GM12872 (cell line): ENCODE measurements at regions not wholly inside any gene's neighbourhood (a gene's known extent, or its start where the extent isn't known, plus 50 kb on each side); places are given as distances from the start of the nearest gene placed in this dataset.

Source experiments
- CTCF ChIP-seq: IDR thresholded peaks from 3 replicates; pipeline ENCODE4 v1.5.1; 2011; ENCODE audit warnings: low read depth, mild to moderate bottlenecking, low read length, moderate library complexity; ENCODE audit not compliant: insufficient read depth

DNA sequence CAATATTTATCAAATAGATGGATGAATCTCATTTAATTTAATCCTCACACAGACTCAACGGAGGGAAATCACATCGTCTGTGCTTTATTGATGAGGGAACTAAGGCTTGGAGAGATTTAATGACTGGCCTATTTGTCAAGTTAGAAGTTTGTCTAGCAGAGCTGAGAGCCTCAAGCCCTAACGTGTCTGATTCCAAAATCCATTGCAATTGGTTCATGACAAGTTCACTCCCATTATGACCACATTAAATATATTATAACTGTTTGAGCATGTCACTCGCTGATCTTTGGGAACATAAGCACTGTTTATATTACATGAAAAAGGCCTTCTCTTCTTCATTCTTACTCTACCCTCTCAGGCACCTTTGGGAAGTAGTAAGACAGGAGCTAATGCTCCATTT is 89.4 kb upstream of the SIRPA start:
- TF ChIP-seq CTCF = no peak

DNA sequence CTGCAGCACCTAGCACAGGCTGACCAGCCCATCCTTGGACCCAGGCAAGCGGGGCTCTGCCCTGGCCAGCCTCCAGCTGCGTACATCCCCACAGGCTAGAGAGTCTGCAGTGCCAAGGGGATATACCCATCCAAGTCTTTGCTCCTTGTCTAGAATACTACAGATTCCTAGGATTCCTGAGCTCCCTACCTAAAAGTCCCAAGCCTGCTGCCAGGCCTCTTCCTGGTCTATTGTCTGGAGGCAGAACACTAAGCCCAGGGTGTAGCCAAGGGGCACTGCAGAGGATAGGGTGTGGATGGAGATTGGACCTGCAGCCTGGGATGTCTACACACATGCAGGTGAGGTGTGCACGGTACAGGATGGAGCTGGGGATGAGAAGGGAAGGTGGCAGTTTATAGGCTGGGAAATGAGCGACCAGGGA is 90.0 kb upstream of the SIRPA start:
- TF ChIP-seq CTCF = no peak

GRCh38 chr20:1804554-1804956 is 90.7 kb upstream of the SIRPA start:
- TF ChIP-seq CTCF = no peak

- no peak for TF ChIP-seq CTCF
Observed at GRCh38 chr20:1803932-1804501, 91.2 kb upstream of the SIRPA start.

DNA sequence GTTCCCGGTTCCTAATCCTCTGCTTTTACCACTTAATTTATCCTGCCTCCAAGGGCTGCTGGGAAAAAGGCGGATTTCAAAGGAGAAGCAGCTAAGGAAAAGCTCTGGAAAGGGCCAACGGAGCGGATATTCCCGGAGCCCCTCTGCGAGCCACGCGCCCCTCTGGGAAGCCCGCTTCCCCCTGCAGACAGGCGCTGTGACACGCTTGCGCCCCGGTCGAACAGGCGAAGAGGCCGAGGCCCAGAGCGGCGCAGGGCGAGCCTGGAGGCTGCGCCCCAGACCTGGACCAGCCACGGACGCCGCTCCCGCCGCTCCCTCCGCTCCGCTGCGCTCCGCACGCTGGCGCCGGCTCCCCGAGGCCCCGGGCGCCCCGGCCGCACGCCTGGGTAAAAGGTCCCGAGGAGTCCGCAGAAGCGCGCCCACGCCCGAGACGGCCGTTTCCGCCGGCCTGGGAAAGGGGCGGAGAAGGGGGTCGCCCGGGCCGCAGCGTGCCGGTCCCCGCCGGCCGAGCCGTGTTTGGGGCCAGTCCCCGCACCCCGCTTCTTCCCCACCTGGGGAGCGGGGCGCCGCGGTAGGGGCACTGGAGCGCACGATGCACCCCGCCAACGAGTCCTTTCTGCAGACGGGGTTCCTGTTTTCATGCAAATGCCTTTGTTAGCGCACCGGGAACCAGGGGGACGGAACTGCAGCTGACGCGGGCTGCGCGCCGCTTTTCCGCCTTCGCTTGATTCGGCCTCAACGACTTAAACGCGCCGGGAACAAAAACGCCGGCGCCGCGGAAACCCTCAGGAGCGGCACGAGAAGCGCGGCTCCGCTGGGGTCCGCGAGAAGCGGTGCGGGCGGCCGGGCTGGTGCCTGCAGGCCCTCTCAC is 91.9 kb upstream of the SIRPA start:
- TF ChIP-seq CTCF = no peak

- peak; percentile 68 for TF ChIP-seq CTCF
Observed at GRCh38 chr20:1802385-1803060, 92.7 kb upstream of the SIRPA start.

- TF ChIP-seq CTCF = no peak
Observed at GRCh38 chr20:1801929-1802306, 93.3 kb upstream of the SIRPA start.
